NCI-H146 treated with DMSO at 0.1 percent for 48 hours (cell line): ENCODE measurements at regions not wholly inside any gene's neighbourhood (a gene's known extent, or its start where the extent isn't known, plus 50 kb on each side); places are given as distances from the start of the nearest gene placed in this dataset.
A peak's percentile ranks its signal among the peaks of the same experiment; 100 is the strongest.

Experiments
- DNase-seq: peaks from one replicate; lab custom pipeline; 2025; ENCODE audit not compliant: unreplicated experiment; lab: John Stamatoyannopoulos, UW

DNA sequence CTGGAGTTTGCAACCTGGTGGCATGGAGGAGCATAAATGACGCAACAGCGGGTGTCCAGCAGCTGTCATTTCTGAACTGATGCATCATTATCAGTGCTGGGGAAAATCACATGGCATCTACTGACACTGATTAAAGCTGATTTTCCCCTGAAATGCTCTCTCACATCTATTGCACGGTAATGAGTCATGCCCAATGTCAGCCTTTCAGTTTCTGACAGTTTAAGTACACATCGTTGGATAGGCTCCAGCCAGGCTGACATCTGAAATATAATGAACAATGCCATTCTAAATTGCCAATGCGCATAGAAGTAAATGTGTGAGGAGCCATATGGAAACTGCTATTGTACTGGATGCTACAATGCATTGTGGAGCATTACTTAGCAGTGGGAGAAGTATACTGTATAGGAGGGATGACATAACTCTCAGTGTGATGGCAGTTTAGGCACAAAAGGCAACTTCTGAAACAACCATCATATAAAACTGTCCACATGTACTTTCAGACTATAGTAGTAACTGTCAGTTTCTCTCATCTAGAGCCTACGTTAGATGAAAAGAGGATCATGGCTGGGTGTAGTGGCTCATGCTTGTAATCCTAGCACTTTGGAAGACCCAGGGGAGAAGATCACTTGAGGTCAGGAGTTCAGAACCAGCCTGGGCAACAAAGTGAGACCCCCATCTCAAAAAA lies 389.3 kb upstream of the DMAC1 start:
- no peak for DNase-seq

DNA sequence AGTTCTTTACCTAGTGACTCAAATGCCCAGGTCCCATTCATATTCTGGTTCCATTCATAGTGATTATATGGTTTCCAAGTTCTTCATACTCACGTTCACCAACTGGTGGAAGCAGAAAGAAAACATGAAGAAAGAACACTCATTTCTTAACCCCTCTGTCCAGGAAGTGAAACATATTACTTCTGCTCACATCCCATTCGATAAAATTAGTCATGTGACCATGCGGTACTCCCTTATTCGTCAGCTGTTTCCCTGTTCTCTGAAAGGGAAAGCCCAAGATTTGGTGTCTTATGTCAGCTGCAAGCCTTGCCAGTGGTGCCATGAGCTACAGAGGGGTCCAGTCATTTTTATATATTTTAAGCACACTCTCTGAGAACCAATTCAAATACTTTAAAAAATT lies 387.0 kb upstream of the DMAC1 start:
- DNase-seq = no peak

DNA sequence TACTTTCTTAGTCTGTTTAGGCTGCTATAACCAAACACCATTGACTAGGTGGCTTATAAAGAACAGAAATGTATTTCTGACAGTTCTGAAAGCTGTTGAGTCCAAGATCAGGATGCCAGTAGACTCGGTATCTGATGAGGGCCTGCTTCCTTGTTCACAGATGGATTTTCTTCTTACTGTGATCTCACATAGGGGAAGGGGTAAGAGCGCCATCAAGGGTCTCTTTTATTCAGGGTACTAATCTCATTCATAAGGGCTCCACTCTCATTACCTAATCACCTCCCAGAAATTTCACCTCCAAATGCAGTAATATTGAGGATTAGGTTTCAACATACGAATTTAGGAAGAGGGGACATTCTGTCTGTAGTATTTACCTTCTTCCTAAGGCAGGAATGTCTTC lies 384.0 kb upstream of the DMAC1 start:
- no peak for DNase-seq

DNA sequence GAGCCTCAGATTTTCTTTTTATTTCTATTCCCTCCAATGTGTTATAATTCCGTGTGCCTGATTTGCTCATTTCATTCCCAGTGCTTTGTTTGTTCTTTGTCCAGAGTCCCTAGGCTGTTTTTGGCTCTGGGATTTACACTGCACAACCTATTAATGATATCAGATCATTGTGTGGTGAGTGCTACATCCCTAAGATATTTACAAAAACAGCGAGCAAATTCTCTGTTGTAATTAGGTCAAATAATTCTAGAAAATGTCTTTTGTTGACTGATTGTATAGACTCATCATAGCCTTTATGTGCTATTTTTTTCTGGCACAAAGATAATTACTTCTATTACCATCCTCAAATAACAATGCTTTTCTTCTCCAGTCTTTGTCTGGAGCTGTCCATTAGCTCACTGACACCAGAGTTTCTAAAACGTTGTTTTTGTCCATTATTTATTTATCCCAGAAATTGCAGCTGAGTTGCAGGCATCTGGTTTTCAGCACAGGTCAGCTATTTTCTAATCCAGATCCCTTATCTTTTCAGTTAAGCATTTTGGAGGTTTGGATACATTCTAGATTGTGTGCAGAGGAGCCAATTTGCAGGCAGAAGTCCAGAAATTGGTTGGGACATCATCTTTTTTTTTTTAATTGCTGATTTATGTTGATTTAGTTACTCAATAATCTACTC lies 379.9 kb upstream of the DMAC1 start:
- peak; percentile 85 for DNase-seq

DNA sequence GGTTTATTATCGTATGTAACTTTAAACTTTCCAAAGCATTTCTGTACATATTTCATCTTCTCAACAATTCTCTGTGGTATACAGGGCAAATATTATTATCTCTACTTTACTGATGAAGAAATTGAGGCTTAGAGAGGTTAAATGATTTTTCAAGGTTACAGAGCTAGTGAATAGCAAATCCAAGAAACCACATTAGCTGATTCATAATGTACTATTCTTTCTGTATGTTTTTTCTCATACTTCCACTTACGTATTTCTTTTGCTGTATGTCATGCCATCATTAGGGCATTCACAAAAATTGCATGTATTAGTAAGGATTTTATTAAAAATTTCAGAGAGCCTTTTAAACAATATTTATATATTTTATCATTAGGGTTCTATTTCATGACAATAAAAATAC lies 372.4 kb upstream of the DMAC1 start:
- DNase-seq = no peak

DNA sequence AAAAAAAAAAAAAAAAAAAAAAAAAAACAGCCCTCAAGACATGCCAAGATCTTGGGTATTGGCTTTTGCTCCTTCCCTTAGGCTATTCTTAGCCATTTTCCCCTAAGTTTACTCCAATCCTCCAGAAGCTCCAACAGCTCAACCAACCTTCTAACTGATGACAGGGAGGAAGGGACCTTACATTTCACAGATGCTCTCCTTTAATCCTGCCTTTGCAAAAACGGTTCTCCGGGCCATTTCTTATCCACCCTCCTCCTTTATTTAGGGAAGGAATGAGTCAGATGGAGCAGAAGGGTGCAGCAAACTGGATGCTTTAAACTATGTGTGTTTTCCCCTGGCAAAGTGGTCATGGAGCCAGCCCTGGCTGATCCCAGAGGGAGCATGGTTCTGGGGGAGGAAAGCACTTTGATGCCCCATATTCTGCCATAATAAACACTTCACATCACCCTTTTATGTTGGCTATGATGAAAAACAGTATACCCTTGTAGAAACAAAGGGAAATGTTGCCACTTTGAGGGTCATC lies 369.4 kb upstream of the DMAC1 start:
- DNase-seq = no peak

DNA sequence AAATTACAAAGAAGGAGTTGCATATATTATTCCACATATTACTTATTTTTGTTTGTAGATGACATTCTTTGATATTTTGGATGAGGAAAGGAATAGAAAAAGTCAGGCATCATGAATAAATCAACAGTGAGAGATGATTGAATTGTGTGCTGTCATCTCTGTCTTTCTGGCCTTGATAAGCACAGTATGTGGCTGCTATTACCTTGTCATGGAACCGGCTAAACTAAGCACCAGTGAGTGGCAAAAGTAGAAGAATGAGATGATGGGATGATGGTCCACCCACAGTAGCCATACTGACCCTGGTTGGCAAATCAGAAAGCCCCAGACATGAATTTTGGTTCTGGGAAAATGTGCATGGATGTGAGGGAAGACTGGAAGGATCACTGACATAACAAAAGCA lies 361.2 kb upstream of the DMAC1 start:
- DNase-seq = no peak

DNA sequence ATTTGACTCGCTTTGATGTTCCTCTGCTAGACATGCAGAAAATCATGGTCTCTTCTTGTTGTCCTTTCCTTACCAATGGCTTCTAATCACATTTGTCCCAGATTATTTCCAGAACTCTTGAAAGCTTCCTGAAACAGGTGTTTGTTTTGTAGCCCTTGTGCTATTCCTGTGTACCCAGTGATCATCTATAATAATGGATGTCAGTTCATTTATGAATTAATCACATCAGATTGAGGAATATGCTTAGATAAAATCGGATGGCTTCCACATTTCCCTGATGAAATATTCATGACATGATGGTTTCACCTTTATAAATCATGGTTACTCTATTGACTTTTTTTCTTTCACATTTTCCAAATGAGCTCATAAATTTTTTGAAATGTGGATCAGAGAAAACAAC lies 359.0 kb upstream of the DMAC1 start:
- DNase-seq = peak; percentile 26

DNA sequence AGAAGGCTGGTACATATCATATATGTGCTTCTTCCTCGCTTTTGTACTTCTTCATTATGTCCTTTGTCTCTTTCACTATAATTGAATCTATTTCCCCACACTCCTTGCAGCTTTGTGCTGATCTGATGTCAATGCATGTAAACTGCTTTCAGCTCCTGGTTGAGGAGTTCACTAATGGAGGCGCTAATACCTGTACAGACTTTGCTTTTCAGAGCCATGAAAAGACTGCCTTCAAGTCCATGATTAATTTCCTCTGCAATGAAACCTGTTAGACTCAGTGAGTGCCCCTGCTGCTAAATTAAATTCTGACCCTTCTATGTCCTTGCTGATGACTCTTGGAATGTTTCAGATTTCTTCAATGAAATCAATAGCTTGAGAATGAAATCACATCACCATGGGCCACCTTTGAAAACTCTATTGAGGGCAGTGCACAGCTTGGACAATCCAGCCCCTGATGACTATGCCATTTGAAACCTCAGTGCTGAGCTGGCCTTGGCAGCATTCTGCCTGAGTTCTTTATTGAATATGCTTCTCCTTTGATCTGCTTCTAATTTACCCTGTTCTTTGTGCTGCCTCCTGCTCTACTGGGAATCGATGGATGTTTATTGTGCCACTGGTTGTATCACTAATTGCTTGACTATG lies 358.2 kb upstream of the DMAC1 start:
- DNase-seq = peak; percentile 32

DNA sequence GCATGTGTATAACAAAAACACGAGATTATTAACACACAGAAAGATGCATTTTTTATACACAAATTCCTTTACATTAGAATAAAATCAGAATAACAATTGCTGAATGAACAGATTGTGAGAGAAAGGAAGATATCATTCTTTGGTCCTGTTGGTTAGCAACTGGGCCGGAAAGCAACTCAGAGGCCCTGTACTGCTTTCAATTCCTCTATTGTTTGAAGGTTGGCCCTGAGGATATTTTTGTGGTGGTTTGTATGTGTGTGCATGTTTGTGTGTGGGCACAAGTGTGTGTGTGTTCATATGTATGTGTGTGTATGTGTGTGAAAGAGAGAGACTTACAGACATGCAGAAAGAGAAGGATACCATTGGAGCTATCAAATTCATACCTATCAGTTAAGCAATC lies 356.8 kb upstream of the DMAC1 start:
- DNase-seq = no peak

DNA sequence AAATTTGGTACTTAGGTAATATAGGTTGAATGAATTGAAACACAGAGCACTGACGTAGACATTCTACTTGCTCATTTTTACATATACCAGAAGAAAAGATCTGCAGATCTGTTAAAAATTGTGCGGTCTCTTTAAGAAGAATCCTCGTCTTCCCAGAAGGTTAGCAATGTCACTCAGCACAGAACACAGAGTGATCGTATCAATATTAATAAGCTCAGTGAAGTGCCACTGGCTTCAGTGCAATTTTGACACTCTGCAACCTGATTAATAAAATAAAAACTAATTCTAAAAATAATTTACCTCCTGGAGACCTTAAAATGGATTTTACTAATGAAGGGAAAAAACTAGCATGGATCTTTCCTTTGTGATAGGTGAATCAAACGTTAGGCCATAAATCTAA lies 356.1 kb upstream of the DMAC1 start:
- no peak for DNase-seq

DNA sequence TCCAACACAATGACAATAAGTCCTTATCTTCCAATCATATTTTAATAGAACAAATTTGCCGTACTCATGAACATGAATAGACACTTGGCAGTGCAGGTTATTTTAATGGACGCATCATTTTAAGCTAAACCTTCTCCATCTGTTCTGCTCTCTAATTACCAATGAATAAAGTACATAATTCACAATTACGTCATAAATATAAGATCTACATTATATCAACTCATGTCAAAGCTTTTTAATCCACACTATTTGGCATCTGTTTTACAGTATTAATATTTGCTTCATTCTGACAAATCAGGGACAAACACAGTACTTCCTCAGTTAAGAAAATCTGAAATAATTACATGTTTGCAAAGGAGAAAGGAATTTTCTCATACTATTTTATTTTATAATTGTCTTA lies 344.1 kb upstream of the DMAC1 start:
- no peak for DNase-seq

DNA sequence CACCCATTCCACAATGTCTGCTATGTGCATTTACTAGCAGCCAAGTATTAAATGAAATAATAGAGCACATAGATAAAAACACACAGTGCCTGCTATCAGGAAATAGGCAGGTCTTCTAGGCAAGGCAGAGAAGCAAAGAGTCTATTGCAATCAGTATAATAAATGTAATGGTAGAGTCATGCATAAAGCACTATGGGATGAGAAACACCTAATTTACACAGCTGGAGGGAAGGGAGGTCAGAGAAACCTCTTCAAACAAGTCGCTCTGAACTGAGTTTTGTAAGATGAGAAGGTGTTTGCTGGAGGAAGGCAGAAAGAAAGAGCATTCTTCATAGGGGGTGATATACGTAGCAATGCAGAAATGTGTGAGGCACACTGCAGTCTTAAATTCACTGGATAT lies 341.0 kb upstream of the DMAC1 start:
- peak; percentile 71 for DNase-seq

DNA sequence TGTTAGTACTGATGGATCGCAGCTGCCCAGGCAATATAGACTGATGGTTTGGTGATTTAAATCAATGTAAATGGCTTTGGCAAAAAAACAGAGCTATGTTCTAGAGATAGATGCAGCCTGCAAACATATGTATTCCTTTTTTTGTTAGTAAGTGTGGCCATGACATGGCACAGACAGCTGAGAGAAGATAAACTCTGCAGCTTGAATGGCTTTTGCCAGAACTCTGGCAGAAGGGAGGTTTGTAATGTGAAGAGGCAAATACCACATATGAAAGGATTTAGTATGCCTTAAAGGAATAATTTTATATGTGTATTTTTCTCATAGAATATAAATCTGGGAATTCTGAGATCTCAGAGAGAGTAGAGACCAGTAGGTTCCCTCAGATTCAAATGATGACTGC lies 340.2 kb upstream of the DMAC1 start:
- no peak for DNase-seq

DNA sequence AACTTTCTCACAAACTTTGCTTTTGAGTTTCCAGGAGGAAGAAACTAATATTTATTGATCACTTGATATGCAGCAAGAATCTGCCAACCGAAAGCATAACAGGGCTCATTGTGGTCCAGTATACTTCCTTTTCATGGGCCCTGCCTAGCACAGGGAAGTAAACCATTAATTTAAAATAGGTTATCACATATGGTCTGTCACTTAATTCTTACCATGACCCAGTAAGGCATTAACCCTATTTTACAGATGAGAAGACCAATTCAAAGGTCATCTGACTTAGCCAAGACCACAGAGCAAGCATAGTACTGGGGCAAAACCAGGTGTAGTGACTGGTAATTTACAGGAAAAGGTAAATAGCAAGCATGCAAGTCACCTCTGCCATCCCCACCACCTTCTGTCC lies 336.9 kb upstream of the DMAC1 start:
- DNase-seq = no peak

DNA sequence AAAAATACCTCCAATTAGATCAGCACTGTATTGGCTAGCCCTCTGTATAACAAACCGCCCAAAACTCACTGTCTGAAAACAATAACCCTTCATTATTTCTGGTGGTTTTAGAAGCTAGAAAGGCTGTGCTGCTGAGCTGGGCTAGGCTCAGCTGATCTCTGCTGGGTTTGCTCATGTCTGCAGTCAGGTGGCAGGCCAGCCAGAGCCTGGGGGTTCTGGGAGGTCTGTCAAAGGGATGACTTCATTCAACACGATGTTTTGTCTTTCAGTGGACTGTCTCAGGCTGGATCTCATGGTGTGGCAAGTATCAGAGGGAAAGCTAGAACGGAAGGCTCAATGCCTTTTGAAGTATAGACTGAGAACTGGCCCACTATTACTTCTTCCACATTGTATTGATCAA lies 335.1 kb upstream of the DMAC1 start:
- DNase-seq = no peak

DNA sequence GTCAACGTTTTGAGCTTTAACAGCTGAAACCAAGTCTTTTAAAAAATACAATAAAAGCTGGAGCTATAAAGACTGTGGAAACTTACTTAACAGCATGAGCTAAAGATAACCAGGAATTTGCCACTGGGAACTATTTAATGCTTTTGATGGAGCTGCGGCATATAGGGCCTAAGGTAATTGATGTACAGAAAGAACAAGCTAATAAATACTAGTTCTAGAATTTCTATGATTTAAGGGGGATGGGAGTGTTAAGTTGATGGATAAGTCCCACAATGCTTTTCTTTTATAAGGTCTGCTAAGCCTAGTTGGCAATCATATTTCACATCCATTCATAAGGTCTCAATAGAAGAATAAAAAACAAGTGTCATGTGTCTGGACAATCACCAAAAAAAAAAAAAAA lies 334.0 kb upstream of the DMAC1 start:
- no peak for DNase-seq

DNA sequence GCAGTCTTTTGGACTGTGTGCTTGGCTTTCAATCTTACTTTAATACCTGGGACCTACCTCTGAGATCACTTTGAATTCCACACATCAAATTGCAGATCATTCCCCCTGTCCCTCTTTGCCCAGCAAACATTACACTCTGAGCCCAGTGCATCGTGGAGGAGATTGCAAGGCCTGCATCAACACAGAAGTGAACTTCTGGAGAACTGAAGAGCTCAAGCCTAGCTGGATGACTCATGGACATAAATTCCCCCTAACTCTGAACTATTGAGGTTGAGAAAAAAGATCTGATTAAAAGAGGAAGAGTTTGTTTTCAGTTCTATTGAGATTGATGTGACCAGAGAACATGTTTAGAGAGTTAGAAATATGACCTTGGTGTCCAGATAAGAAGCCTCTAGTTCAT lies 316.0 kb upstream of the DMAC1 start:
- DNase-seq = no peak

DNA sequence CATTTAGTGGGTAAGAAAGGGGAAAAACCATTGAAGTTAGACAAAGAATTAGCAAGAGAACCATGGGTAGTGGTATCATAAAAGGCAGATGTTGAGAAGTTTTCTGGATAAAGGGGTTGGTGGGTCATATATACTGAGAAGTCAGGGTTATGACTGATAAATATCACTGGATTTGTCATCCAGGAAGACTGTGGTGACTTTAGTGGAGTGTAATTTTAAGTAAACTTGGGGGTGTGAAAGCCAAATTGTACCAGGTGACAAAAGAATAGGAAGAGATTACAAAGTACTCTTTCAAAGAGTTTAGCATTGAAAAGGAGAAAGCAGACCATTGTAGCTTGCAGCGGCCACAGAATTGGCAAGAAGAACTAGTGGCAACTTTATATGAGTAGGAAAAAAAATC lies 315.2 kb upstream of the DMAC1 start:
- no peak for DNase-seq

DNA sequence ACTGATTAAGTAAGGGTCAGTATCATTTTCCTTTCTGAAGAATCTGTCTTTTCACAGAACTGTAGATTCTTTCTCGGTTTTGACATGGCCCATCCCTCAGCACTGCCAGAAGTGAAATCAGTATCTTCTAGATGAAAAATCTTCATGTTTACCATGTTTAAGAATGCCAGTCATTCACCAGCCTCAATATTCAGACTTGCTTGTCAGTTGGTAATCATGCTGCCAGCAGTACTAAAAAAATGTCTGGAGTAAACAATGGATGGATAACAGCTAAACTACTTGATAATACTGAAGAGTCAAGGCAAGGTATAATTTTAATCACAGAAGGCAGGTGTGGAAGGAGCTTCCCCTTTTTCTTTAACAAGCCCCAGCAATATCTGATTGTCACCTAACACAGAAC lies 306.8 kb upstream of the DMAC1 start:
- no peak for DNase-seq

DNA sequence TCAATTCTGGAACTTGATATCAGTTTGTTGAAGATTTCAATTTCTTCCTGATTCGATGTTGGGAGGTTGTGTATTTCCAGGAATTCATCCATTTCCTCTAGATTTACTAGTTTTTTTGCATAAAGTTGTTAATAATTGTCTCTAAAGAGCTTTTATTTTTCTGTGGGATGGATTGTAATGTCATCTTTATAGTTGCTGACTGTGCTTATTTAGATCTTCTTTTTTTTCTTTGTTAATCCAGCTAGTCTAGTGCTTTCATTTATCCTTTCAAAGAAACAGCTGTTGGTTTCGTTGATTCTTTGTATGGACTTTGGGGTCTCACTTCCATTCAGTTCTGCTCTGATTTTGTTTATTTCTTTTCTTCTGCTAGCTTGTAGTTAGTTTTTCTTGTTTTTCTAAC lies 302.0 kb upstream of the DMAC1 start:
- DNase-seq = no peak

DNA sequence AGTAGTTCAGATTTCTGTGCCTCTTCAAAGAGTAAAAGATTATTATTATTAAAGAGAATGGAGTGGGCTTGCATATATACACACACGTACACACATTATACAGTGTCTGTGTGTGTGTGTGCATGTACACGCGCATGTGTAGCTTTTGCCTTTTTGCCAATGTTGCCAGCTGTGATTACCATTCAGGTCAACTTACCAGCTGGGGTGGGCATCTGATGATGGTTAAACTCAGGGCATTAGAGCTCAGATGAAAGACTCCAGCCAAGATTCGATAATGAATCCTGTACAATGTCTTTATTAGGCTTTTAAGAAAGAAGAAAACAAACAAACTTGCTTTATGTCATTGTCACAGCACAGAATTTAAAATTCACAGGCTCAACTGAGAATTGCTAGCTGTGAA lies 296.5 kb upstream of the DMAC1 start:
- no peak for DNase-seq
